ENCODE measurements at regions not wholly inside any gene's neighbourhood (a gene's known extent, or its start where the extent isn't known, plus 50 kb on each side); places are given as distances from the start of the nearest gene placed in this dataset.

DNA sequence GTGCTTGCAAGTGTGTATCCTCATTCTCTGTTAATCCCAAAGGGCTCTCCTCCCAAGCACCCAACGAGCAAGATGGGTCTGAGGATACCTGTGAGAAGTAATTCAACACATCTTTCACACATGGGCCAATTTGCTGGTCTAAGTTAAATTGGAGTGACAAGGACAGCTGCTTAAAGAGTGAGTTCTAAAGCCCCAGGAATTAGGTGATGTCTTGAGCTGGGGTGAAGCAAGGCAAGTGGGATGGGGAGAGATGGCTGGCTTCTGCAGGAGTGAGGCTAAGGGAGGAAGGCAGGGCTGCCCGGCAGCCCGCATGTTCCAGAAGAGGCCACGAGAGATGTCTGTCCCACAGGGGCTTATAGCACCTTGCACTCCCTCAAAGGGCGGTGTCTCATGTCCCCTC, 288.5 kb downstream of the CDH26 start:
- Histone ChIP-seq H2AFZ (ENCODE audit: low read depth) (no peak overlapping the region), H3K79me2 (ENCODE audit: insufficient read depth) (no peaks in the 10 kb centered on the region), H3F3A (replicated peaks; ENCODE audit: insufficient read depth) (no peaks in the 10 kb centered on the region), H4K20me1 (ENCODE audit: insufficient read depth) (no peaks in the 10 kb centered on the region), H3K9me3 (no peaks in the 10 kb centered on the region), H3K9me2 (no peaks in the 10 kb centered on the region), H3K36me3 (replicated peaks in 1 of 2; ENCODE audit: control insufficient read depth in 1 of 2, insufficient read depth in 2 of 2, low read length in 1 of 2) (no peaks in the 10 kb centered on the region), H3K4me3 (ENCODE audit: low read depth in 2 of 2, low read length in 1 of 2) (no peak overlapping the region), H3K4me1 (ENCODE audit: control insufficient read depth in 1 of 2, insufficient read depth in 2 of 2, low read depth in 1 of 2, low read length in 1 of 2) (no peaks in the 10 kb centered on the region), H3K27ac (ENCODE audit: low read depth in 2 of 2, low read length in 1 of 2) (no peak overlapping the region), H3K9ac (no peak overlapping the region), H3K4me2 (no peak overlapping the region), H3K27me3 (ENCODE audit: insufficient read depth) (no peaks in the 10 kb centered on the region)
- 51% methylated on average over 5 of the region's 5 CpGs for WGBS (ENCODE audit: low lambda C conversion rate)
- no peak for DNase-seq
- TF ChIP-seq, protein P1, sequence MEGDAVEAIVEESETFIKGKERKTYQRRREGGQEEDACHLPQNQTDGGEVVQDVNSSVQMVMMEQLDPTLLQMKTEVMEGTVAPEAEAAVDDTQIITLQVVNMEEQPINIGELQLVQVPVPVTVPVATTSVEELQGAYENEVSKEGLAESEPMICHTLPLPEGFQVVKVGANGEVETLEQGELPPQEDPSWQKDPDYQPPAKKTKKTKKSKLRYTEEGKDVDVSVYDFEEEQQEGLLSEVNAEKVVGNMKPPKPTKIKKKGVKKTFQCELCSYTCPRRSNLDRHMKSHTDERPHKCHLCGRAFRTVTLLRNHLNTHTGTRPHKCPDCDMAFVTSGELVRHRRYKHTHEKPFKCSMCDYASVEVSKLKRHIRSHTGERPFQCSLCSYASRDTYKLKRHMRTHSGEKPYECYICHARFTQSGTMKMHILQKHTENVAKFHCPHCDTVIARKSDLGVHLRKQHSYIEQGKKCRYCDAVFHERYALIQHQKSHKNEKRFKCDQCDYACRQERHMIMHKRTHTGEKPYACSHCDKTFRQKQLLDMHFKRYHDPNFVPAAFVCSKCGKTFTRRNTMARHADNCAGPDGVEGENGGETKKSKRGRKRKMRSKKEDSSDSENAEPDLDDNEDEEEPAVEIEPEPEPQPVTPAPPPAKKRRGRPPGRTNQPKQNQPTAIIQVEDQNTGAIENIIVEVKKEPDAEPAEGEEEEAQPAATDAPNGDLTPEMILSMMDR (IDR thresholded peaks at IDR 0.05): no peak
- no peak for TF ChIP-seq NRF1 (IDR thresholded peaks at IDR 0.05; ENCODE audit: low read depth, low read length)
- no peak for TF ChIP-seq POLR2AphosphoS5 (IDR thresholded peaks at IDR 0.05; ENCODE audit: low read depth, low read length)
- TF ChIP-seq RXRA (IDR thresholded peaks at IDR 0.05; ENCODE audit: borderline replicate concordance, low read depth): no peak
- TF ChIP-seq, protein P2, sequence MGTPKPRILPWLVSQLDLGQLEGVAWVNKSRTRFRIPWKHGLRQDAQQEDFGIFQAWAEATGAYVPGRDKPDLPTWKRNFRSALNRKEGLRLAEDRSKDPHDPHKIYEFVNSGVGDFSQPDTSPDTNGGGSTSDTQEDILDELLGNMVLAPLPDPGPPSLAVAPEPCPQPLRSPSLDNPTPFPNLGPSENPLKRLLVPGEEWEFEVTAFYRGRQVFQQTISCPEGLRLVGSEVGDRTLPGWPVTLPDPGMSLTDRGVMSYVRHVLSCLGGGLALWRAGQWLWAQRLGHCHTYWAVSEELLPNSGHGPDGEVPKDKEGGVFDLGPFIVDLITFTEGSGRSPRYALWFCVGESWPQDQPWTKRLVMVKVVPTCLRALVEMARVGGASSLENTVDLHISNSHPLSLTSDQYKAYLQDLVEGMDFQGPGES (IDR thresholded peaks at IDR 0.05; ENCODE audit: low read depth, low read length): no peak
- no peak for TF ChIP-seq EZH2phosphoT487 (IDR thresholded peaks at IDR 0.05; ENCODE audit: borderline replicate concordance, low read depth)
- TF ChIP-seq MEF2A (IDR thresholded peaks at IDR 0.05; ENCODE audit: borderline replicate concordance, low read depth): no peak
- TF ChIP-seq CHD2 (IDR thresholded peaks at IDR 0.05; ENCODE audit: low read length, partially characterized antibody): no peak
- TF ChIP-seq RCOR1 (IDR thresholded peaks at IDR 0.05; ENCODE audit: low read length): no peak
- TF ChIP-seq, protein P3, sequence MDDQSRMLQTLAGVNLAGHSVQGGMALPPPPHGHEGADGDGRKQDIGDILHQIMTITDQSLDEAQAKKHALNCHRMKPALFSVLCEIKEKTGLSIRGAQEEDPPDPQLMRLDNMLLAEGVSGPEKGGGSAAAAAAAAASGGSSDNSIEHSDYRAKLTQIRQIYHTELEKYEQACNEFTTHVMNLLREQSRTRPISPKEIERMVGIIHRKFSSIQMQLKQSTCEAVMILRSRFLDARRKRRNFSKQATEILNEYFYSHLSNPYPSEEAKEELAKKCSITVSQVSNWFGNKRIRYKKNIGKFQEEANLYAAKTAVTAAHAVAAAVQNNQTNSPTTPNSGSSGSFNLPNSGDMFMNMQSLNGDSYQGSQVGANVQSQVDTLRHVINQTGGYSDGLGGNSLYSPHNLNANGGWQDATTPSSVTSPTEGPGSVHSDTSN (IDR thresholded peaks at IDR 0.05): no peak
- no peak for TF ChIP-seq GABPA (IDR thresholded peaks at IDR 0.05; ENCODE audit: low read depth)
- ChIA-PET CTCF (interaction anchor here (0.6 to 2.8 kb wide), 3 partner anchors 22 to 264 kb away, joined by 3 to 9 read pairs (median 4); no protein-coding TSS in a partner anchor), POLR2A (no interaction called here)

DNA sequence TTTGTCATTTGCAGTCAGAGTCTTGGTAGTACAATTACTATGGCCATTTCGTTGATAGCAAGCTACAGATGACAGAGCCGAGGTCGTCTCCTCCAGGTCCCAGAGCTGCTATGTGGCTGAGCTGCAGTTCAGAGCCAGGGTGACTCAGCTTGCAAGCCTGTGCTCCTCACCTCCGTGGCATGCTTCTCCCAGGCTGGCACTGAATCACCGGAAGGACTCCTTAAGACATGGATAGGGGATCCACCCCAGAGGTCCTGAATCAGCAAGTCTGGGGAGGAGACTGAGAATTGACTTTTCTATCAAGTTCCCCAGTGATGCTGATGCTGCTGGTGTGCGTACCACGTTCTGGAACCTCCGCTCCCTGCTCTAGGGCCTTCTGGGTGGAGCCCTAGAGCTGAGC, 291.2 kb downstream of the CDH26 start:
- CTCF ChIA-PET: interaction anchor here (1.1 kb wide), 1 partner anchor 14 kb away, joined by 4 read pairs; no protein-coding TSS in a partner anchor

More for the DNA sequence above, 291.2 kb downstream of the CDH26 start:
- H3K4me1 ChIP-seq (ENCODE audit: control insufficient read depth in 1 of 2, insufficient read depth in 2 of 2, low read depth in 1 of 2, low read length in 1 of 2): no peaks in the 10 kb centered on the region
- no peak overlapping the region for H3K27ac ChIP-seq (ENCODE audit: low read depth in 2 of 2, low read length in 1 of 2)
- H2AFZ ChIP-seq (ENCODE audit: low read depth): no peak overlapping the region
- WGBS (ENCODE audit: low lambda C conversion rate): 28% methylated on average over 7 of the region's 8 CpGs
- no peaks in the 10 kb centered on the region for H3K9me2 ChIP-seq
- no peak overlapping the region for H3K4me3 ChIP-seq (ENCODE audit: low read depth in 2 of 2, low read length in 1 of 2)
- no peaks in the 10 kb centered on the region for H3K36me3 ChIP-seq (replicated peaks in 1 of 2; ENCODE audit: control insufficient read depth in 1 of 2, insufficient read depth in 2 of 2, low read length in 1 of 2)
- H3F3A ChIP-seq (replicated peaks; ENCODE audit: insufficient read depth): no peaks in the 10 kb centered on the region
- no peaks in the 10 kb centered on the region for H3K79me2 ChIP-seq (ENCODE audit: insufficient read depth)
- TF ChIP-seq SIN3A (IDR thresholded peaks at IDR 0.05; ENCODE audit: borderline replicate concordance, low read depth, low read length) (no peak), CHD2 (IDR thresholded peaks at IDR 0.05; ENCODE audit: low read length, partially characterized antibody) (no peak), FOXM1 (IDR thresholded peaks at IDR 0.05; ENCODE audit: low read depth) (no peak), POLR2AphosphoS5 (IDR thresholded peaks at IDR 0.05; ENCODE audit: low read depth, low read length) (no peak), FOSL2 (IDR thresholded peaks at IDR 0.05; ENCODE audit: borderline replicate concordance, low read depth) (no peak), SMC3 (IDR thresholded peaks at IDR 0.05; ENCODE audit: low read depth, low read length) (no peak), EZH2phosphoT487 (IDR thresholded peaks at IDR 0.05; ENCODE audit: borderline replicate concordance, low read depth) (no peak)
- TF ChIP-seq, protein P4, sequence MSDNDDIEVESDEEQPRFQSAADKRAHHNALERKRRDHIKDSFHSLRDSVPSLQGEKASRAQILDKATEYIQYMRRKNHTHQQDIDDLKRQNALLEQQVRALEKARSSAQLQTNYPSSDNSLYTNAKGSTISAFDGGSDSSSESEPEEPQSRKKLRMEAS (IDR thresholded peaks at IDR 0.05; ENCODE audit: low read depth): no peak
- no peak overlapping the region for H3K9ac ChIP-seq
- POLR2A ChIA-PET: no interaction called here
- no peaks in the 10 kb centered on the region for H4K20me1 ChIP-seq (ENCODE audit: insufficient read depth)
- no peak overlapping the region for H3K4me2 ChIP-seq
- H3K27me3 ChIP-seq (ENCODE audit: insufficient read depth): no peaks in the 10 kb centered on the region
- no peaks in the 10 kb centered on the region for H3K9me3 ChIP-seq
- no peak for DNase-seq

Data from SK-N-SH (cell line).